Neutrophil (primary cell): ENCODE measurements at regions not wholly inside any gene's neighbourhood (a gene's known extent, or its start where the extent isn't known, plus 50 kb on each side); places are given as distances from the start of the nearest gene placed in this dataset.

Experiments
- H3K27ac ChIP-seq: fragments of 200-600 bp; sonication (generic); 2 replicates; pipeline ENCODE4 v1.5.1; 2016; ENCODE audit warnings: mild to moderate bottlenecking, moderate library complexity
- H3K27me3 ChIP-seq: fragments of 200-600 bp; sonication (generic); 2 replicates; pipeline ENCODE4 v1.6.0; 2016; ENCODE audit warnings: mild to moderate bottlenecking
- H3K36me3 ChIP-seq: fragments of 200-600 bp; sonication (generic); 2 replicates; pipeline ENCODE4 v1.5.1; 2017
- H3K4me1 ChIP-seq, 2 experiments: fragments of 200-600 bp in 1 of 2; sonication (generic) in 1 of 2; 1 replicate in 1 of 2; 2 replicates in 1 of 2; pipeline versions ENCODE4 v1.5.1 to v1.6.1; 2013 to 2016; ENCODE audit warnings: low read depth in 1 of 2, low read length in 1 of 2, mild to moderate bottlenecking in 1 of 2, moderate library complexity in 1 of 2; ENCODE audit not compliant: control insufficient read depth in 1 of 2, insufficient read depth in 1 of 2
- H3K4me3 ChIP-seq, 2 experiments: fragments of 200-600 bp in 1 of 2; sonication (generic) in 1 of 2; 1 replicate in 1 of 2; 2 replicates in 1 of 2; pipeline ENCODE4 v1.5.1; 2013 to 2016; ENCODE audit warnings: low read depth in 1 of 2, low read length in 1 of 2, mild to moderate bottlenecking in 1 of 2, moderate library complexity in 1 of 2
- H3K9me3 ChIP-seq: fragments of 200-600 bp; sonication (generic); 2 replicates; pipeline ENCODE4 v1.5.1; 2016
- TF ChIP-seq, protein P1 (sequence below): fragments of 200-600 bp; sonication (generic); IDR thresholded peaks from 2 replicates; pipeline ENCODE4 v1.5.1; 2016; ENCODE audit warnings: antibody characterized with exemption

DNA sequence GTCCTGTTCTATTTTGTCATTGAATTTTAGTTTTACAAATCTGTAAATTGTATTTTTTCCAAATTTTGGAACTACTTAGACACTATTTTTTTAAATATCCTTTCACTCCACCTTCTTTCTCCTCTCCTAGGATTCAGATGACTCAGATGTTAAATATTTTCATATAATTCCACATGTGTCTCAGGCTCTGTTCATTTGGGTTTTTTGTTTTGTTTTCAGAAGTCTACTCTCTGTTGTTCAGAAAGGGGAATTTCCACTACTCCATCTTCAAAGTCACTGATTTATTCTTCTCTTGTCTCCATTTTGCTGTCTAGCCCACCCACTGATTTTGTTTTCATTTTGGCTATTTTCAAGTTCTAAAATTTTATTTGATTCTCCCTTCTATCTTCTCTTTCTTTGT lies 264.0 kb upstream of the SLIT2 start:
- Histone ChIP-seq H3K4me3 (no peak overlapping the region), H3K27me3 (no peaks in the 10 kb centered on the region), H3K4me1 (peaks cover 0 to 6% of the 10 kb centered on the region in 2 experiments), H3K36me3 (no peaks in the 10 kb centered on the region), H3K9me3 (no peaks in the 10 kb centered on the region), H3K27ac (no peak overlapping the region)
- TF ChIP-seq, protein P1, sequence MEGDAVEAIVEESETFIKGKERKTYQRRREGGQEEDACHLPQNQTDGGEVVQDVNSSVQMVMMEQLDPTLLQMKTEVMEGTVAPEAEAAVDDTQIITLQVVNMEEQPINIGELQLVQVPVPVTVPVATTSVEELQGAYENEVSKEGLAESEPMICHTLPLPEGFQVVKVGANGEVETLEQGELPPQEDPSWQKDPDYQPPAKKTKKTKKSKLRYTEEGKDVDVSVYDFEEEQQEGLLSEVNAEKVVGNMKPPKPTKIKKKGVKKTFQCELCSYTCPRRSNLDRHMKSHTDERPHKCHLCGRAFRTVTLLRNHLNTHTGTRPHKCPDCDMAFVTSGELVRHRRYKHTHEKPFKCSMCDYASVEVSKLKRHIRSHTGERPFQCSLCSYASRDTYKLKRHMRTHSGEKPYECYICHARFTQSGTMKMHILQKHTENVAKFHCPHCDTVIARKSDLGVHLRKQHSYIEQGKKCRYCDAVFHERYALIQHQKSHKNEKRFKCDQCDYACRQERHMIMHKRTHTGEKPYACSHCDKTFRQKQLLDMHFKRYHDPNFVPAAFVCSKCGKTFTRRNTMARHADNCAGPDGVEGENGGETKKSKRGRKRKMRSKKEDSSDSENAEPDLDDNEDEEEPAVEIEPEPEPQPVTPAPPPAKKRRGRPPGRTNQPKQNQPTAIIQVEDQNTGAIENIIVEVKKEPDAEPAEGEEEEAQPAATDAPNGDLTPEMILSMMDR = no peak

DNA sequence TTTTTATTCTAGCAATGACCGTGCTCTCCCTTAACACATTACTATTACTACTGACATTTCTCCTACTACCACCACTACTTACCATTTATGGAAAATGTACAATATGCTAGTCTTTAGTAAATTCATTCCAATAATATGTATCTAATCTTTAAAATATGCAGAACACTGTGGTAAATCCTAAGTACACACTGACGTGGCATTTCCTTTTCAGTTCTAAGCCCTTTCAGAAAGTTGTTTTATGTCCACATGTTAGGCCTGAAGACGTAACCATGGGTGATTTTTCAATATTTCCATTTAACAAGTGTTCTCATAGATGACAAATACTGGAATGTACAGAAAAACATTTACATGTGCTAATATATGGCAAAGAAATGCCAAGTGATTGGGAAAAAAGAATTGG lies 268.6 kb upstream of the SLIT2 start:
- Histone ChIP-seq H3K9me3 (peaks cover 6% of the 10 kb centered on the region), H3K4me1 (no peaks in the 10 kb centered on the region), H3K4me3 (no peak overlapping the region), H3K36me3 (no peaks in the 10 kb centered on the region), H3K27ac (no peak overlapping the region), H3K27me3 (no peaks in the 10 kb centered on the region)
- TF ChIP-seq, protein P1 = no peak

DNA sequence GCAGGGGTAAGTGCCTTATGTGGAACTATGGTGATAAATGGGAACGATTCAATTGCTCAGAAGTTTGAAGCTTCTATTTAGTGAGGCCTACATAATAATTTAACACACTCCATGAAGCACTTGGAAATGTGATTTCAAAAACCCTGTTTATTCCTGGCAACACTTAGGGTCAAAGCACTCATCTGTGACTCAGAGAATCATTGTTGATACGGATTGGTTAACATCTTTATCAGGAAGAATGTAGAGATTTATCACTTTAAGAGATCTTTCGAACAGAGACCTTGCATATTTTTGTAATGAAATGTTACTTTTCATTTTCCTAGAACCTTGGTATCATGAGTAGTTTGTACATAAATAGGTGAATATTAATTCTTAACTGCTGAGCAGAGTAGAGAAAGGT lies 269.1 kb upstream of the SLIT2 start:
- Histone ChIP-seq H3K4me1 (no peaks in the 10 kb centered on the region), H3K4me3 (no peak overlapping the region), H3K9me3 (peaks cover 6% of the 10 kb centered on the region), H3K27me3 (no peaks in the 10 kb centered on the region), H3K36me3 (no peaks in the 10 kb centered on the region), H3K27ac (no peak overlapping the region)
- TF ChIP-seq, protein P1 = no peak

DNA sequence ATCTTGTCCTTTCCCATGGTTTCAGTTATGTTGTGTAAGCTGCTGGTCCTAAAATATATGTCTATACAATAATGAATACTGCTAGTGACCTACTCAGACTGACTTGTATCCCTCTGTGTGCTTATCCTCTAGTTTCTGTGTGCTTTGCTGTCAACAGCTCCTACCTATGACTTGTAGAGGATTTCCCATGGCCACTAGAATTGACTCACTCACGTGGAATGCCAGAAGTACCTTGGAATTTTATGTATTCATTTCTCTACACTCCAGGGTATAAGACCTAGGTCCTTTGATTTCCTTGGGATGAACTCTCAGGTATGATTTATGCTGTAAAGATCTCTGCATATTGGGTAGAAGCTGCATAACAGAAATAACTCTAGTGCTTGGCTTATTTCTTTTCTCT lies 279.9 kb upstream of the SLIT2 start:
- Histone ChIP-seq H3K4me3 (no peak overlapping the region), H3K27ac (no peak overlapping the region), H3K9me3 (no peaks in the 10 kb centered on the region), H3K4me1 (no peaks in the 10 kb centered on the region), H3K27me3 (no peaks in the 10 kb centered on the region), H3K36me3 (no peaks in the 10 kb centered on the region)
- TF ChIP-seq, protein P1 = no peak

DNA sequence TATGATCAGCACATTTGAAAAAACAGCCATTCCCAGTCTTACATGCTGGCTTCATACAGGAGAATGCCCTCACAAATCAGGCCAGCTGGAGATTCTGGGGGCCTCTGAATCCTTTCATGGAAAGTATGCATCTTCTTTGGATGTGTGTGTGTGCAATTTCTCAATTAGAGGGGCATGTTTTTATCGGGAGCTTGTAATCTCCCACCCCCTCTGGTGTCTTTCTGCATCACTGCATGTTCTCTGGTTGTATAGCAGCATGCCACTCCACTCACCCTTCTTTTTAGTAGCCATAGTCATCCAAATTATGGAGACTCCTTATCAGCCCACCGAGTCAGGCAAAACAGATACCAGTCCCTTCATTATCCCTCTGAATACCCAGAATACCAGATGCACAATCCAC lies 282.2 kb upstream of the SLIT2 start:
- no peak overlapping the region for H3K4me3 ChIP-seq
- no peak overlapping the region for H3K27ac ChIP-seq
- H3K9me3 ChIP-seq = no peaks in the 10 kb centered on the region
- TF ChIP-seq, protein P1 = no peak
- no peaks in the 10 kb centered on the region for H3K4me1 ChIP-seq
- H3K36me3 ChIP-seq = no peaks in the 10 kb centered on the region
- H3K27me3 ChIP-seq = no peaks in the 10 kb centered on the region

DNA sequence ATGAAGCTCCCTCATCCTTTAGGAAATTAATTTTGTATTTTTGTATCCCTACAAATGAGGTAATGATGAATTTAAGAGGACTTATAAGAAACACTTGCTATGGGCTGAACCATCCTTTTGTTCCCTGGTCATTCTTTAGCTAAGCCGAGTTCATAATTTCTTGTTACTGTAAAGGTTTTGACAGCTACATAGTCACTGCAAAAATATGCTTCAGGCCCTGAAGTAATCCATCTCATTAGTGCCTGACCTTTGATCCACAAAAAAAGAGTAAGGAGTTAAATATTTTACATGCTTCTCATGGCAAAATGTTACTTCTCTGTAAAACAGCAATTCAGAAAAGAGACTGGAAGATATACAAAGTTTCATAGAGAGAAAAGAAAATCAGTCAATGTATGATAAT lies 290.6 kb upstream of the SLIT2 start:
- H3K4me1 ChIP-seq = no peaks in the 10 kb centered on the region
- H3K9me3 ChIP-seq = no peaks in the 10 kb centered on the region
- H3K36me3 ChIP-seq = no peaks in the 10 kb centered on the region
- H3K27ac ChIP-seq = no peak overlapping the region
- no peaks in the 10 kb centered on the region for H3K27me3 ChIP-seq
- H3K4me3 ChIP-seq = no peak overlapping the region
- TF ChIP-seq, protein P1 = no peak
